GM23338 (cell line): ENCODE measurements at regions not wholly inside any gene's neighbourhood (a gene's known extent, or its start where the extent isn't known, plus 50 kb on each side); places are given as distances from the start of the nearest gene placed in this dataset.
A peak's percentile ranks its signal among the peaks of the same experiment; 100 is the strongest.

Experiments used
- ATAC-seq: fragments of 200-7000 bp; cut with Tn5 transposase; 3 replicates; pipeline ENCODE4 v1.9.1; 2020
- DNase-seq: peaks from one replicate; pipeline ENCODE4 v3.0.0-alpha.2; 2015; ENCODE audit warnings: low spot score
- H2AFZ ChIP-seq: fragments of 200-600 bp; sonication (generic); 2 replicates; pipeline ENCODE4 v1.8.0; 2016; ENCODE audit warnings: antibody characterized with exemption, mild to moderate bottlenecking, moderate library complexity
- H3F3A ChIP-seq: fragments of 200-600 bp; sonication (generic); replicated peaks from 2 replicates; pipeline ENCODE4 v1.8.0; 2017; ENCODE audit warnings: antibody characterized with exemption, mixed run types, low read depth
- H3K27ac ChIP-seq: fragments of 200-600 bp; sonication (generic); 2 replicates; pipeline ENCODE4 v1.6.1; 2016; ENCODE audit warnings: low read depth
- H3K27me3 ChIP-seq: fragments of 200-600 bp; sonication (generic); 2 replicates; pipeline ENCODE4 v1.8.0; 2016; ENCODE audit warnings: mild to moderate bottlenecking, mixed run types, moderate library complexity; ENCODE audit not compliant: insufficient read depth
- H3K36me3 ChIP-seq: fragments of 200-600 bp; sonication (generic); 2 replicates; pipeline ENCODE4 v1.8.0; 2016; ENCODE audit warnings: mild to moderate bottlenecking; ENCODE audit not compliant: insufficient read depth
- H3K4me1 ChIP-seq: fragments of 200-600 bp; sonication (generic); 2 replicates; pipeline ENCODE4 v1.8.0; 2016; ENCODE audit warnings: mild to moderate bottlenecking, moderate library complexity; ENCODE audit not compliant: insufficient read depth
- H3K4me2 ChIP-seq: fragments of 200-600 bp; sonication (generic); 2 replicates; pipeline ENCODE4 v1.7.1; 2017; ENCODE audit warnings: mixed run types
- H3K4me3 ChIP-seq: fragments of 200-600 bp; sonication (generic); 2 replicates; pipeline ENCODE4 v1.6.1; 2016; ENCODE audit warnings: mixed run types
- H3K79me2 ChIP-seq: fragments of 200-600 bp; sonication (generic); replicated peaks from 2 replicates; pipeline ENCODE4 v1.8.0; 2017; ENCODE audit warnings: mild to moderate bottlenecking; ENCODE audit not compliant: insufficient read depth
- H3K9me2 ChIP-seq: fragments of 200-600 bp; sonication (generic); 2 replicates; pipeline ENCODE4 v1.8.0; 2017; ENCODE audit not compliant: insufficient read depth
- H4K20me1 ChIP-seq: fragments of 200-600 bp; sonication (generic); replicated peaks from 2 replicates; pipeline ENCODE4 v1.8.0; 2017; ENCODE audit warnings: mild to moderate bottlenecking; ENCODE audit not compliant: insufficient read depth
- H3K27ac Mint-ChIP-seq: 2 replicates; pipeline ENCODE4 v1.8.0; 2020; ENCODE audit warnings: inconsistent platforms, mild to moderate bottlenecking, moderate library complexity, mixed read lengths
- H3K27me3 Mint-ChIP-seq: 3 replicates; pipeline ENCODE4 v1.8.0; 2022; ENCODE audit warnings: low read depth, mild to moderate bottlenecking, moderate library complexity, mixed read lengths, inconsistent platforms; ENCODE audit not compliant: insufficient read depth, poor library complexity
- H3K36me3 Mint-ChIP-seq: 3 replicates; pipeline ENCODE4 v1.8.0; 2021; ENCODE audit warnings: low read depth, mild to moderate bottlenecking, inconsistent platforms, moderate library complexity, mixed read lengths
- H3K4me1 Mint-ChIP-seq: 3 replicates; pipeline ENCODE4 v1.8.0; 2020; ENCODE audit warnings: mild to moderate bottlenecking, inconsistent platforms, mixed read lengths
- H3K4me3 Mint-ChIP-seq: 3 replicates; pipeline ENCODE4 v1.8.0; 2021; ENCODE audit warnings: moderate library complexity, mild to moderate bottlenecking, inconsistent platforms, mixed read lengths
- H3K9me3 Mint-ChIP-seq: 3 replicates; pipeline ENCODE4 v1.8.0; 2020; ENCODE audit warnings: moderate library complexity, mild to moderate bottlenecking, inconsistent platforms, mixed read lengths
- CREB1 ChIP-seq: fragments of 250-450 bp; sonication (Bioruptor Pico); IDR thresholded peaks from 2 replicates; pipeline ENCODE4 v1.5.0; 2020; ENCODE audit warnings: low read depth, mild to moderate bottlenecking, moderate library complexity
- ETS1 ChIP-seq: IDR thresholded peaks from 2 replicates; pipeline ENCODE4 v1.6.1; 2016; ENCODE audit warnings: antibody characterized with exemption
- EZH2 ChIP-seq: fragments of 200-600 bp; sonication (generic); IDR thresholded peaks from one replicate; pipeline ENCODE4 v1.8.0; 2017; ENCODE audit warnings: antibody characterized with exemption, mild to moderate bottlenecking, low read depth; ENCODE audit not compliant: unreplicated experiment
- EZH2phosphoT487 ChIP-seq: fragments of 200-600 bp; sonication (generic); IDR thresholded peaks from one replicate; pipeline ENCODE4 v1.8.1; 2018; ENCODE audit warnings: antibody characterized with exemption; ENCODE audit not compliant: unreplicated experiment
- NANOG ChIP-seq: IDR thresholded peaks from 2 replicates; pipeline ENCODE4 v1.6.1; 2016; ENCODE audit warnings: antibody characterized with exemption, borderline replicate concordance
- POLR2AphosphoS5 ChIP-seq: IDR thresholded peaks from 2 replicates; pipeline ENCODE4 v1.6.1; 2016; ENCODE audit warnings: antibody characterized with exemption, low read depth
- REST ChIP-seq: IDR thresholded peaks from one replicate; pipeline ENCODE4 v1.6.1; 2018; ENCODE audit warnings: antibody characterized with exemption; ENCODE audit not compliant: unreplicated experiment
- STAT1 ChIP-seq: IDR thresholded peaks from one replicate; pipeline ENCODE4 v1.6.1; 2016; ENCODE audit warnings: antibody characterized with exemption; ENCODE audit not compliant: unreplicated experiment
- ZNF114 ChIP-seq: fragments of 250-450 bp; sonication (Bioruptor Pico); IDR thresholded peaks from 2 replicates; pipeline ENCODE4 v1.5.0; 2020; ENCODE audit warnings: mild to moderate bottlenecking, moderate library complexity
- ZNF462 ChIP-seq: fragments of 250-450 bp; sonication (Bioruptor Pico); IDR thresholded peaks from 2 replicates; pipeline ENCODE4 v1.5.0; 2020; ENCODE audit warnings: mild to moderate bottlenecking, moderate library complexity

GRCh38 chr5:124675931-124676846 lies 70.2 kb downstream of the ZNF608 start:
- no peak overlapping the region for H3K4me2 ChIP-seq
- ATAC-seq (0 out of 3 replicates have a peak, but pooled peaks have one; percentile 14), DNase-seq (no peak)
- H2AFZ ChIP-seq: no peak overlapping the region
- peaks cover 98% of the 10 kb centered on the region for H3K79me2 ChIP-seq
- H3K36me3 Mint-ChIP-seq: no peaks in the 10 kb centered on the region
- H3K27ac ChIP-seq: no peak overlapping the region
- peaks cover 6% of the 10 kb centered on the region for H3K27me3 Mint-ChIP-seq
- no peak overlapping the region for H3K4me3 ChIP-seq
- H3K27ac Mint-ChIP-seq: 0 out of 2 replicates have a peak overlapping the region, but pooled peaks have one; percentile 34
- no peaks in the 10 kb centered on the region for H3K36me3 ChIP-seq
- TF ChIP-seq EZH2phosphoT487 (no peak), ZNF462 (0 out of 2 replicates have a peak, but pooled peaks have one; percentile 27)
- H3K4me1 Mint-ChIP-seq: peaks cover 77% of the 10 kb centered on the region
- no peaks in the 10 kb centered on the region for H3K9me2 ChIP-seq
- H3F3A ChIP-seq: no peaks in the 10 kb centered on the region
- H4K20me1 ChIP-seq: 0 out of 2 replicates have a peak, but pooled peaks cover 3% of the 10 kb centered on the region
- H3K27me3 ChIP-seq: no peaks in the 10 kb centered on the region
- no peak overlapping the region for H3K4me3 Mint-ChIP-seq
- peaks cover 71% of the 10 kb centered on the region for H3K4me1 ChIP-seq
- no peaks in the 10 kb centered on the region for H3K9me3 Mint-ChIP-seq

GRCh38 chr5:124671193-124671592 lies 75.2 kb downstream of the ZNF608 start:
- H2AFZ ChIP-seq: no peak overlapping the region
- Mint-ChIP-seq H3K4me1 (peaks cover 75% of the 10 kb centered on the region), H3K27ac (0 out of 2 replicates have a peak overlapping the region, but pooled peaks have one; percentile 28), H3K36me3 (no peaks in the 10 kb centered on the region; the same call in 2 of the 3 replicates), H3K27me3 (peaks cover 2% of the 10 kb centered on the region), H3K4me3 (no peak overlapping the region), H3K9me3 (no peaks in the 10 kb centered on the region)
- no peak for ATAC-seq
- H3K27ac ChIP-seq: no peak overlapping the region
- no peak overlapping the region for H3K4me2 ChIP-seq
- H4K20me1 ChIP-seq: 0 out of 2 replicates have a peak, but pooled peaks cover 3% of the 10 kb centered on the region
- peaks cover 94% of the 10 kb centered on the region for H3K79me2 ChIP-seq
- no peaks in the 10 kb centered on the region for H3K9me2 ChIP-seq
- peaks cover 60% of the 10 kb centered on the region for H3K4me1 ChIP-seq
- no peaks in the 10 kb centered on the region for H3K27me3 ChIP-seq
- no peaks in the 10 kb centered on the region for H3F3A ChIP-seq
- no peaks in the 10 kb centered on the region for H3K36me3 ChIP-seq
- DNase-seq: no peak
- no peak overlapping the region for H3K4me3 ChIP-seq
- TF ChIP-seq REST (no peak), POLR2AphosphoS5 (no peak), EZH2 (no peak), EZH2phosphoT487 (no peak), CREB1 (CRISPR knock-in tag) (no peak), ZNF114 (no peak), STAT1 (no peak), ETS1 (no peak), NANOG (no peak)
